ENCODE measurements at regions not wholly inside any gene's neighbourhood (a gene's known extent, or its start where the extent isn't known, plus 50 kb on each side); places are given as distances from the start of the nearest gene placed in this dataset.

GRCh38 chrX:122972604-122973003 lies 211.5 kb upstream of the GRIA3 start (continued):
- TF ChIP-seq ZNF239 (tag by site-specific recombination; IDR thresholded peaks at IDR 0.05) (no peak), RBAK (tag by site-specific recombination; IDR thresholded peaks at IDR 0.05) (no peak), ZNF585B (tag by site-specific recombination; IDR thresholded peaks at IDR 0.05) (peak; percentile 91), ZNF621 (tag by site-specific recombination; IDR thresholded peaks at IDR 0.05) (no peak), ZNF548 (tag by site-specific recombination; IDR thresholded peaks at IDR 0.05) (no peak), BCL11B (tag by site-specific recombination; IDR thresholded peaks at IDR 0.05; ENCODE audit: low read depth) (no peak), ZNF610 (tag by site-specific recombination; IDR thresholded peaks at IDR 0.05; ENCODE audit: borderline replicate concordance) (no peak), ZNF433 (tag by site-specific recombination; IDR thresholded peaks at IDR 0.05; ENCODE audit: low read depth) (no peak), ZNF274 (IDR thresholded peaks at IDR 0.05; ENCODE audit: low read length) (no peak), ZNF274 (tag by site-specific recombination; IDR thresholded peaks at IDR 0.05; ENCODE audit: borderline replicate concordance) (no peak), ZNF2 (tag by site-specific recombination; IDR thresholded peaks at IDR 0.05) (no peak), REPIN1 (tag by site-specific recombination; IDR thresholded peaks at IDR 0.05; ENCODE audit: low read depth) (no peak), SETDB1 (IDR thresholded peaks at IDR 0.05; ENCODE audit: insufficient read length, low read length) (peak; percentile 81), ZFHX2 (tag by site-specific recombination; conservative IDR thresholded peaks at IDR 0.05) (no peak), ZNF501 (tag by site-specific recombination; IDR thresholded peaks at IDR 0.05) (no peak), IKZF3 (tag by site-specific recombination; IDR thresholded peaks at IDR 0.05) (no peak), ZNF692 (tag by site-specific recombination; IDR thresholded peaks at IDR 0.05) (no peak)

- CTCF ChIA-PET: no interaction called here
- POLR2A ChIA-PET: no interaction called here
- Histone ChIP-seq H3K9me3 (ENCODE audit: control insufficient read depth, insufficient read depth, low read depth, low read length) (no peaks in the 10 kb centered on the region), H3K4me3 (ENCODE audit: low read depth, low read length) (no peak overlapping the region), H3K36me3 (ENCODE audit: control insufficient read depth in 2 of 2, insufficient read depth in 1 of 2, low read length in 2 of 2) (no peaks in the 10 kb centered on the region), H3K27ac (ENCODE audit: extremely low read depth, low read depth, low read length) (no peak overlapping the region), H3K4me1 (ENCODE audit: control insufficient read depth, insufficient read depth, low read length) (no peaks in the 10 kb centered on the region)
- TF ChIP-seq ZNF623 (tag by site-specific recombination; IDR thresholded peaks at IDR 0.05) (no peak), ZEB2 (tag by site-specific recombination; IDR thresholded peaks at IDR 0.05) (no peak), BCL6B (tag by site-specific recombination; IDR thresholded peaks at IDR 0.05) (no peak), CTCF (tag by site-specific recombination; IDR thresholded peaks at IDR 0.05) (no peak), ZNF449 (tag by site-specific recombination; IDR thresholded peaks at IDR 0.05) (no peak), ZFHX2 (tag by site-specific recombination; conservative IDR thresholded peaks at IDR 0.05) (no peak), ZNF292 (tag by site-specific recombination; IDR thresholded peaks at IDR 0.05; ENCODE audit: borderline replicate concordance, low read depth) (no peak), ZNF221 (tag by site-specific recombination; IDR thresholded peaks at IDR 0.05; ENCODE audit: borderline replicate concordance) (no peak)
These were observed 201.6 kb upstream of the GRIA3 start for GRCh38 chrX:122982521-122982920.
